ENCODE measurements at regions not wholly inside any gene's neighbourhood (a gene's known extent, or its start where the extent isn't known, plus 50 kb on each side); places are given as distances from the start of the nearest gene placed in this dataset.

- TF ChIP-seq CTCF (IDR thresholded peaks at IDR 0.05; ENCODE audit: unreplicated experiment in 3 of 3), result no peak
- Mint-ChIP-seq H3K4me3 (no peak overlapping the region), H3K9me3 (peaks cover 45% of the 10 kb centered on the region), H3K27me3 (ENCODE audit: low read depth) (peaks cover 8% of the 10 kb centered on the region), H3K36me3 (ENCODE audit: low read depth) (peaks cover 3% of the 10 kb centered on the region), H3K4me1 (no peaks in the 10 kb centered on the region), H3K27ac (no peak overlapping the region)
Observed at GRCh38 chr9:2403701-2404100, 217.9 kb upstream of the VLDLR start.

- Mint-ChIP-seq H3K9me3 (peaks cover 33% of the 10 kb centered on the region), H3K36me3 (ENCODE audit: low read depth) (peaks cover 3% of the 10 kb centered on the region), H3K4me3 (no peak overlapping the region), H3K4me1 (peaks cover 2% of the 10 kb centered on the region), H3K27me3 (ENCODE audit: low read depth) (peaks cover 8% of the 10 kb centered on the region), H3K27ac (no peak overlapping the region)
- TF ChIP-seq CTCF (IDR thresholded peaks at IDR 0.05; ENCODE audit: unreplicated experiment in 3 of 3), result no peak
Observed at GRCh38 chr9:2406252-2406651, 215.3 kb upstream of the VLDLR start.

- Mint-ChIP-seq H3K36me3 (ENCODE audit: low read depth) (peaks cover 3% of the 10 kb centered on the region), H3K4me3 (no peak overlapping the region), H3K4me1 (peaks cover 14% of the 10 kb centered on the region), H3K27me3 (ENCODE audit: low read depth) (peaks cover 4% of the 10 kb centered on the region), H3K9me3 (peaks cover 26% of the 10 kb centered on the region), H3K27ac (no peak overlapping the region)
- no peak for TF ChIP-seq CTCF (IDR thresholded peaks at IDR 0.05; ENCODE audit: unreplicated experiment in 3 of 3)
Observed at GRCh38 chr9:2407450-2407849, 214.1 kb upstream of the VLDLR start.

GRCh38 chr9:2411459-2412215, 209.9 kb upstream of the VLDLR start:
- Mint-ChIP-seq H3K36me3 (ENCODE audit: low read depth) (no peaks in the 10 kb centered on the region), H3K27ac (peak overlapping the region; percentile 97 to 99 (median 98)), H3K4me1 (peaks cover 44% of the 10 kb centered on the region), H3K4me3 (no peak overlapping the region), H3K27me3 (ENCODE audit: low read depth) (no peaks in the 10 kb centered on the region), H3K9me3 (peaks cover 2% of the 10 kb centered on the region)
- no peak for TF ChIP-seq CTCF (IDR thresholded peaks at IDR 0.05; ENCODE audit: unreplicated experiment in 3 of 3)

- Mint-ChIP-seq H3K4me1 (peaks cover 56% of the 10 kb centered on the region), H3K9me3 (peaks cover 2% of the 10 kb centered on the region), H3K36me3 (ENCODE audit: low read depth) (no peaks in the 10 kb centered on the region), H3K27ac (peak overlapping the region; percentile 97 to 99 (median 98)), H3K27me3 (ENCODE audit: low read depth) (no peaks in the 10 kb centered on the region), H3K4me3 (peak overlapping the region in 1 of 3 experiments; percentile 36)
- no peak for TF ChIP-seq CTCF (IDR thresholded peaks at IDR 0.05; ENCODE audit: unreplicated experiment in 3 of 3)
Observed at GRCh38 chr9:2413160-2413805, 208.3 kb upstream of the VLDLR start.

All from nephron (organoid).